ENCODE measurements at regions not wholly inside any gene's neighbourhood (a gene's known extent, or its start where the extent isn't known, plus 50 kb on each side); places are given as distances from the start of the nearest gene placed in this dataset.

DNA sequence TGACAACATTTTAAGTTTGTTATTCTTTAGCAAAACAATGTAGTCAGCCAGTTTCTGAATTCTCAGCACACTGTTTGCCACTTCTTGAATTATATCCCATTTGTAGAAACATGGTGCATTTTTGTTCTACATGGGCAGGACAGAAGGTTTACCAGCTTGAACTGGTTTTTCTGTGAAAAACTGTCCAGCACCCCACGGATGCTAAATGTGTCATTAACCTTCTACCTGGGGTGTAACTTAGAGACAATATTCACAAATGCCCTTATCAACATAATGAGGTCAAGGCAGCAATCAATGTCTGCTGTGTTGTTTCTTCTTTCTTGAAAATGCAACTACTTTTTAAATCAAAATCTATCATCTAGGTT lies 702.6 kb downstream of the CENPC start:
- H4K20me1 ChIP-seq (ENCODE audit: control insufficient read depth, extremely low read depth, insufficient read depth, low read length), result no peaks in the 10 kb centered on the region
- no peak overlapping the region for H3K9ac ChIP-seq (ENCODE audit: insufficient read depth, low read length)
- no peak overlapping the region for H3K4me3 ChIP-seq (replicated peaks in 1 of 4; ENCODE audit: control extremely low read depth in 1 of 4, insufficient read depth in 1 of 4, low read depth in 3 of 4, low read length in 4 of 4)
- H3K4me1 ChIP-seq (ENCODE audit: control insufficient read depth, extremely low read depth, insufficient read depth, low read length), result no peaks in the 10 kb centered on the region
- no peak overlapping the region for H2AFZ ChIP-seq (ENCODE audit: low read length)
- DNase-seq (ENCODE audit: low read depth in 2 of 2), result no peak
- no peaks in the 10 kb centered on the region for H3K36me3 ChIP-seq (ENCODE audit: control insufficient read depth, insufficient read depth, low read length)
- H3K9me3 ChIP-seq (ENCODE audit: control insufficient read depth, insufficient read depth, low read depth, low read length), result no peaks in the 10 kb centered on the region
- H3K27me3 ChIP-seq (ENCODE audit: control insufficient read depth, insufficient read depth, low read length), result no peaks in the 10 kb centered on the region
- TF ChIP-seq EZH2 (IDR thresholded peaks at IDR 0.05; ENCODE audit: low read length, missing control alignments) (no peak), CTCF (conservative IDR thresholded peaks at IDR 0.05 in 1 of 2, IDR thresholded peaks at IDR 0.05 in 1 of 2; ENCODE audit: low read depth in 1 of 2, low read length in 2 of 2) (no peak)
- no peak overlapping the region for H3K27ac ChIP-seq (ENCODE audit: insufficient read depth, low read length)
- H3K79me2 ChIP-seq (ENCODE audit: control insufficient read depth, insufficient read depth, low read length), result no peaks in the 10 kb centered on the region
- H3K4me2 ChIP-seq (ENCODE audit: extremely low read depth, insufficient read depth, low read length), result no peak overlapping the region

GRCh38 chr4:66842026-66842723 lies 703.1 kb downstream of the CENPC start:
- DNase-seq (ENCODE audit: low read depth in 2 of 2), result no peak
- no peak overlapping the region for H3K4me3 ChIP-seq (replicated peaks in 1 of 4; ENCODE audit: control extremely low read depth in 1 of 4, insufficient read depth in 1 of 4, low read depth in 3 of 4, low read length in 4 of 4)
- H3K27me3 ChIP-seq (ENCODE audit: control insufficient read depth, insufficient read depth, low read length), result no peaks in the 10 kb centered on the region
- no peak overlapping the region for H2AFZ ChIP-seq (ENCODE audit: low read length)
- no peaks in the 10 kb centered on the region for H3K79me2 ChIP-seq (ENCODE audit: control insufficient read depth, insufficient read depth, low read length)
- no peaks in the 10 kb centered on the region for H3K9me3 ChIP-seq (ENCODE audit: control insufficient read depth, insufficient read depth, low read depth, low read length)
- no peaks in the 10 kb centered on the region for H3K4me1 ChIP-seq (ENCODE audit: control insufficient read depth, extremely low read depth, insufficient read depth, low read length)
- no peaks in the 10 kb centered on the region for H4K20me1 ChIP-seq (ENCODE audit: control insufficient read depth, extremely low read depth, insufficient read depth, low read length)
- no peak overlapping the region for H3K27ac ChIP-seq (ENCODE audit: insufficient read depth, low read length)
- H3K36me3 ChIP-seq (ENCODE audit: control insufficient read depth, insufficient read depth, low read length), result no peaks in the 10 kb centered on the region
- no peak overlapping the region for H3K9ac ChIP-seq (ENCODE audit: insufficient read depth, low read length)
- no peak overlapping the region for H3K4me2 ChIP-seq (ENCODE audit: extremely low read depth, insufficient read depth, low read length)
- no peak for TF ChIP-seq CTCF (conservative IDR thresholded peaks at IDR 0.05 in 1 of 2, IDR thresholded peaks at IDR 0.05 in 1 of 2; ENCODE audit: low read depth in 1 of 2, low read length in 2 of 2)
- TF ChIP-seq EZH2 (IDR thresholded peaks at IDR 0.05; ENCODE audit: low read length, missing control alignments), result no peak

DNA sequence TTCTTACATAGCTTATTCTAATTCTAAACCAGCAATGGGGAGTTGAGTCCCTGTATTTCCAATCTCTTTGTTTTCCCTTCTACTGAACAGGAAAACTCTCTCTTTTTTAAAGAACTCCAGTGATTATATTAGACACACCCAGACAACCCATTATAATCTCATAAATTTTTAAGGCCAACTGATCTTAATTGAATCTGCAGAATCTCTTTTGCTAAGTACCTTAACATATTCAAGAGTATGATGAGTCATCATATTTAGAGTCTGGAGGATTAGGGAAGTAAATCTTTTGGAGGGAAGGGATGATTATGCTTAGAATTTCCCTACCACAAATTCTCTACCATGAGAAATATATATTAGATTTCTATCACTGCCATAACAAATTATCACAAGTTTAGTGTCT lies 705.1 kb downstream of the CENPC start:
- no peak overlapping the region for H3K9ac ChIP-seq (ENCODE audit: insufficient read depth, low read length)
- no peaks in the 10 kb centered on the region for H4K20me1 ChIP-seq (ENCODE audit: control insufficient read depth, extremely low read depth, insufficient read depth, low read length)
- no peak for TF ChIP-seq EZH2 (IDR thresholded peaks at IDR 0.05; ENCODE audit: low read length, missing control alignments)
- TF ChIP-seq CTCF (conservative IDR thresholded peaks at IDR 0.05 in 1 of 2, IDR thresholded peaks at IDR 0.05 in 1 of 2; ENCODE audit: low read depth in 1 of 2, low read length in 2 of 2), result no peak
- H3K79me2 ChIP-seq (ENCODE audit: control insufficient read depth, insufficient read depth, low read length), result no peaks in the 10 kb centered on the region
- H3K27me3 ChIP-seq (ENCODE audit: control insufficient read depth, insufficient read depth, low read length), result no peaks in the 10 kb centered on the region
- no peak overlapping the region for H3K4me3 ChIP-seq (replicated peaks in 1 of 4; ENCODE audit: control extremely low read depth in 1 of 4, insufficient read depth in 1 of 4, low read depth in 3 of 4, low read length in 4 of 4)
- H2AFZ ChIP-seq (ENCODE audit: low read length), result no peak overlapping the region
- no peaks in the 10 kb centered on the region for H3K9me3 ChIP-seq (ENCODE audit: control insufficient read depth, insufficient read depth, low read depth, low read length)
- no peak for DNase-seq (ENCODE audit: low read depth in 2 of 2)
- H3K4me1 ChIP-seq (ENCODE audit: control insufficient read depth, extremely low read depth, insufficient read depth, low read length), result no peaks in the 10 kb centered on the region
- no peaks in the 10 kb centered on the region for H3K36me3 ChIP-seq (ENCODE audit: control insufficient read depth, insufficient read depth, low read length)
- no peak overlapping the region for H3K27ac ChIP-seq (ENCODE audit: insufficient read depth, low read length)
- no peak overlapping the region for H3K4me2 ChIP-seq (ENCODE audit: extremely low read depth, insufficient read depth, low read length)
